Vagina (tissue), 2 donors: ENCODE measurements at regions not wholly inside any gene's neighbourhood (a gene's known extent, or its start where the extent isn't known, plus 50 kb on each side); places are given as distances from the start of the nearest gene placed in this dataset.

Source experiments
- POLR2A ChIP-seq, 2 donors: fragments of 450-650 bp; IDR thresholded peaks; one replicate each; pipeline ENCODE4 v1.6.1; 2017; ENCODE audit warnings: antibody characterized with exemption in 2 of 2, mild to moderate bottlenecking in 2 of 2, moderate library complexity in 2 of 2
- TF ChIP-seq, protein P1 (sequence below), 3 experiments: fragments of 450-650 bp in 2 of 3; fragments of 200-600 bp in 1 of 3; sonication (generic) in 1 of 3; IDR thresholded peaks; one replicate each; pipeline ENCODE4 v1.5.1; 2017 to 2019; ENCODE audit warnings: antibody characterized with exemption in 3 of 3, mild to moderate bottlenecking in 2 of 3, moderate library complexity in 2 of 3

DNA sequence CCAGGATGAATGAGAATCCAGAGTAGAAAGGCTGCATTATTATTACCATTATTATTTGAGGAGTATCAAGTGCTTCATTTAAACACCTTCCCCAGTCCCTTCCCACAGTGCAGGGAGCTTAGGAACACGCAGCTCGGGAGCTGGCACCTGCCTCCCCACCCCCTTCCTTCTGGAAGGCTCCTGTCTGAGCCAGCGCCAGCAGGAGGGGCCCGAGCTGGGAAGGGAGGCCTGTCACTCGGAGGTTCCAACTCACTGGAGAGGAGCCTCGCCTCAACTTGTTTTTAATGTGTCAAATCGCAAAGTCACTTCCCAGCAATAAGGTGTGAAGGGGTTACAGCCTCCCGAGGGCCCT lies 156.4 kb upstream of the IRX4 start:
- TF ChIP-seq, protein P1, sequence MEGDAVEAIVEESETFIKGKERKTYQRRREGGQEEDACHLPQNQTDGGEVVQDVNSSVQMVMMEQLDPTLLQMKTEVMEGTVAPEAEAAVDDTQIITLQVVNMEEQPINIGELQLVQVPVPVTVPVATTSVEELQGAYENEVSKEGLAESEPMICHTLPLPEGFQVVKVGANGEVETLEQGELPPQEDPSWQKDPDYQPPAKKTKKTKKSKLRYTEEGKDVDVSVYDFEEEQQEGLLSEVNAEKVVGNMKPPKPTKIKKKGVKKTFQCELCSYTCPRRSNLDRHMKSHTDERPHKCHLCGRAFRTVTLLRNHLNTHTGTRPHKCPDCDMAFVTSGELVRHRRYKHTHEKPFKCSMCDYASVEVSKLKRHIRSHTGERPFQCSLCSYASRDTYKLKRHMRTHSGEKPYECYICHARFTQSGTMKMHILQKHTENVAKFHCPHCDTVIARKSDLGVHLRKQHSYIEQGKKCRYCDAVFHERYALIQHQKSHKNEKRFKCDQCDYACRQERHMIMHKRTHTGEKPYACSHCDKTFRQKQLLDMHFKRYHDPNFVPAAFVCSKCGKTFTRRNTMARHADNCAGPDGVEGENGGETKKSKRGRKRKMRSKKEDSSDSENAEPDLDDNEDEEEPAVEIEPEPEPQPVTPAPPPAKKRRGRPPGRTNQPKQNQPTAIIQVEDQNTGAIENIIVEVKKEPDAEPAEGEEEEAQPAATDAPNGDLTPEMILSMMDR (IDR thresholded peaks at IDR 0.05) = no peak
- no peak for TF ChIP-seq POLR2A (IDR thresholded peaks at IDR 0.05)
